Lung (tissue), 11 donors: ENCODE measurements at regions not wholly inside any gene's neighbourhood (a gene's known extent, or its start where the extent isn't known, plus 50 kb on each side); places are given as distances from the start of the nearest gene placed in this dataset.

ENCODE experiments used
- ATAC-seq: fragments of 200-7000 bp; cut with Tn5 transposase; one replicate; pipeline ENCODE4 v1.9.1; 2020; ENCODE audit warnings: moderate number of reproducible peaks; ENCODE audit not compliant: insufficient read depth, low FRiP score
- DNase-seq, 3 donors: peaks; one replicate each; pipeline ENCODE4 v3.0.0-alpha.2; 2013 to 2017
- H3K27ac ChIP-seq, 2 donors: one replicate each; pipeline ENCODE4 v1.5.1; 2013; ENCODE audit warnings: mild to moderate bottlenecking in 2 of 2, moderate library complexity in 2 of 2, control low read depth in 1 of 2, inconsistent platforms in 1 of 2, low read depth in 1 of 2, low read length in 1 of 2
- H3K27me3 ChIP-seq, 3 donors: one replicate each; pipeline ENCODE4 v1.5.1; 2013; ENCODE audit warnings: low read length in 2 of 3; ENCODE audit not compliant: control insufficient read depth in 3 of 3, insufficient read depth in 3 of 3
- H3K36me3 ChIP-seq, 4 donors: one replicate each; pipeline ENCODE4 v1.5.1; 2013; ENCODE audit warnings: low read length in 4 of 4, mild to moderate bottlenecking in 1 of 4, moderate library complexity in 1 of 4; ENCODE audit not compliant: control insufficient read depth in 4 of 4, insufficient read depth in 4 of 4
- H3K4me1 ChIP-seq, 5 donors: one replicate each; pipeline ENCODE4 v1.5.1; 2013; ENCODE audit warnings: low read length in 5 of 5, mild to moderate bottlenecking in 2 of 5, moderate library complexity in 1 of 5; ENCODE audit not compliant: control insufficient read depth in 5 of 5, insufficient read depth in 5 of 5
- H3K4me3 ChIP-seq: one replicate; pipeline ENCODE4 v1.5.1; 2013; ENCODE audit warnings: mild to moderate bottlenecking, control low read depth, moderate library complexity
- H3K9ac ChIP-seq, 2 donors: one replicate each; pipeline ENCODE4 v1.5.1; 2013; ENCODE audit warnings: low read length in 2 of 2, control low read depth in 1 of 2; ENCODE audit not compliant: insufficient read depth in 1 of 2
- H3K9me3 ChIP-seq, 4 donors: one replicate each; pipeline ENCODE4 v1.5.1; 2013; ENCODE audit warnings: low read length in 3 of 4, mild to moderate bottlenecking in 1 of 4, moderate library complexity in 1 of 4; ENCODE audit not compliant: control insufficient read depth in 4 of 4, insufficient read depth in 3 of 4
- WGBS, 2 donors: extraction: QIAGEN DNeasy Blood & Tissue Kit; methylation state at CpG; one replicate each; pipeline ENCODE4 v1.1.7; 2013; 5-methylcytosine and 5-hydroxymethylcytosine counted together
- TF ChIP-seq, protein P1 (sequence below): IDR thresholded peaks from 2 replicates; pipeline ENCODE4 v1.5.1; 2012; ENCODE audit warnings: mild to moderate bottlenecking; ENCODE audit errors: control extremely low read depth, extremely low read depth
- donor health status: control.
- donor health status: control.
- donor health status: Bipolar disorder and iron deficiency.
- donor health status: healthy.
- donor health status: DM: yes; HTN: yes; CAD: no.

DNA sequence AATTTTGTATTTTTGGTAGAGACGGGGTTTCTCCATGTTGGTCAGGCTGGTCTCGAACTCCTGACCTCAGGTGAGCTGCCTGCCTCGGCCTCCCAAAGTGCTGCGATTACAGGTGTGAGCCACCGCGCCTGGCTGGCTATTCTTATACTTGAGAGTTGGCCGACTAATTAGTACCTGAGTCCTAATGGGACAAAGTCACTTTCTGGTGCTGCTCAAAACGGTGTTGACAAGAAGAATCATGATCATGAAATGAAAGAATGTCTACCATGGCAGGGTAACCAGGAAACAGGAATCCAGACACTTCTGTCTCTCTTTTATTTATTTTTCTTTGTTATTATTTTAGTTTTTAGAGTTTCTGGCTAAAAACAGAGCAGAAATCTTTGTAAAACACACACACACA is 54.7 kb upstream of the RAB6D start:
- H3K27me3 ChIP-seq = peaks cover 0 to 18% (median 14%) of the 10 kb centered on the region in 3 donors
- H3K36me3 ChIP-seq = no peaks in the 10 kb centered on the region
- H3K4me3 ChIP-seq = no peak overlapping the region
- H3K9me3 ChIP-seq = no peaks in the 10 kb centered on the region
- ATAC-seq (no peak), DNase-seq (no peak)
- H3K9ac ChIP-seq = no peak overlapping the region
- no peak overlapping the region for H3K27ac ChIP-seq
- no peaks in the 10 kb centered on the region for H3K4me1 ChIP-seq
- TF ChIP-seq, protein P1, sequence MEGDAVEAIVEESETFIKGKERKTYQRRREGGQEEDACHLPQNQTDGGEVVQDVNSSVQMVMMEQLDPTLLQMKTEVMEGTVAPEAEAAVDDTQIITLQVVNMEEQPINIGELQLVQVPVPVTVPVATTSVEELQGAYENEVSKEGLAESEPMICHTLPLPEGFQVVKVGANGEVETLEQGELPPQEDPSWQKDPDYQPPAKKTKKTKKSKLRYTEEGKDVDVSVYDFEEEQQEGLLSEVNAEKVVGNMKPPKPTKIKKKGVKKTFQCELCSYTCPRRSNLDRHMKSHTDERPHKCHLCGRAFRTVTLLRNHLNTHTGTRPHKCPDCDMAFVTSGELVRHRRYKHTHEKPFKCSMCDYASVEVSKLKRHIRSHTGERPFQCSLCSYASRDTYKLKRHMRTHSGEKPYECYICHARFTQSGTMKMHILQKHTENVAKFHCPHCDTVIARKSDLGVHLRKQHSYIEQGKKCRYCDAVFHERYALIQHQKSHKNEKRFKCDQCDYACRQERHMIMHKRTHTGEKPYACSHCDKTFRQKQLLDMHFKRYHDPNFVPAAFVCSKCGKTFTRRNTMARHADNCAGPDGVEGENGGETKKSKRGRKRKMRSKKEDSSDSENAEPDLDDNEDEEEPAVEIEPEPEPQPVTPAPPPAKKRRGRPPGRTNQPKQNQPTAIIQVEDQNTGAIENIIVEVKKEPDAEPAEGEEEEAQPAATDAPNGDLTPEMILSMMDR = no peak
- WGBS, 2 donors = 88 to 92% methylated on average over 8 of the region's 8 CpGs

DNA sequence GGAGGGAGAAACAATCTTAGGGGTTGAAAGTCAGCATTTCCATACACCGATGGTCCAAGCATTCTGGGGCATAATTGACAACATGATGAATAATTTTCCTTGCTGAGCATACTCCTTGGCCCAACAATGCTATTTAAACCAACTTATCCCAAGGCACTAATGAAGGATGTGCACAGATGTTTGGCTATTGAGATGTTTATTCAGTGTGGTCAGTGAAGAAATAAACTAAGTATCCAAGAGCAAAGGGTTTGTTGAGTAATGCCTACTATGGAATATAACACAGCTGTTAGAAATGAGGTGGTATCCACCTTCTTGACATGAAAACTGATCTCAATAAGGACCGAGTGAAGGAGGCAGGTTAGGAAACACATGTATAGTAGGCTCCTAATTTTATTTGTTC is 53.9 kb upstream of the RAB6D start:
- H3K4me3 ChIP-seq = no peak overlapping the region
- 73 to 86% methylated on average over 2 of the region's 2 CpGs for WGBS, 2 donors
- H3K4me1 ChIP-seq = no peaks in the 10 kb centered on the region
- TF ChIP-seq, protein P1 = no peak
- ATAC-seq (no peak), DNase-seq (no peak)
- no peak overlapping the region for H3K9ac ChIP-seq
- H3K27ac ChIP-seq = no peak overlapping the region
- no peaks in the 10 kb centered on the region for H3K9me3 ChIP-seq
- peaks cover 0 to 11% (median 11%) of the 10 kb centered on the region in 3 donors for H3K27me3 ChIP-seq
- no peaks in the 10 kb centered on the region for H3K36me3 ChIP-seq

DNA sequence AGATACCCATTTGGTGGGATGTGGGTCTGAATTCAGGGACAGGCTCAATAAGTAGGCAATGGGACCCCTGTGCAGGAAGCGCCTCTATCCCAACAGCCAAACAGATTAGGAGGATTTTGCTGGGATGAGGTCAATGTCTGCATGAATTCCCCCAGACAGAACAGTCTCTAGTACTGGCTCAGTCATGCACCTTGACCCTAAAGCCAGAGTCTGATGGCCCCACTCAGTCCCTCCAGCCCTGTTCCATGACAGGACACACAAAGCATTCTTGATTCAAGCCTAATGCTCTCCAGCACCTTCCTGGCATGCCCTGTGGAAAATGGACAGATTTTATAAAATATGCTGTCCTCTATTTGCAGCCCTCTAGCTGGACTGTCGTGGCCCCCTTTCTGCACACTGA is 49.8 kb upstream of the RAB6D start:
- H3K27me3 ChIP-seq = peaks cover 0 to 12% (median 10%) of the 10 kb centered on the region in 3 donors
- 79 to 85% methylated on average over 2 of the region's 2 CpGs for WGBS, 2 donors
- no peak for ATAC-seq

More for the DNA sequence above, 49.8 kb upstream of the RAB6D start:
- TF ChIP-seq, protein P1 = no peak
- no peaks in the 10 kb centered on the region for H3K4me1 ChIP-seq
- no peak for DNase-seq
- H3K9me3 ChIP-seq = no peaks in the 10 kb centered on the region
- H3K27ac ChIP-seq = no peak overlapping the region
- H3K36me3 ChIP-seq = no peaks in the 10 kb centered on the region
- H3K9ac ChIP-seq = no peak overlapping the region
- H3K4me3 ChIP-seq = no peak overlapping the region
